ENCODE measurements at regions not wholly inside any gene's neighbourhood (a gene's known extent, or its start where the extent isn't known, plus 50 kb on each side); places are given as distances from the start of the nearest gene placed in this dataset.

DNA sequence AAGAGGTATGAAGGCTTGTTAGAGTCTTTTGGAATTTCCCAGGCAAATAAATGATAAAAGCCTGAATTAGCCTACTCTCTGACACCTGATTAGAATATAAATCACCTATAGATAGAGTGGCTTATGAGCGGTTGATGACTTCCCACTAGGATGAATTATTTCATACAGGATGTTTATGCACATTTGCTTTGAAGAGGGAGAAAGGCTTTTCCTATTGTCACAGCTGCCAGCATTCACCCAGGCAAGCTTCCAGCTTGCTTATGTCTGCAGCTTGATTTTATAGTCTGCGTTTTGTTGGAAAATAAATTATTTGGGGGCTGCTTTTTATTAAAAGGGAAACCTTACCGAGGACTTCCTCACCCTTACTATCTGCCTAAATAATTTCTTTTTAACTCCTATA is 51.3 kb upstream of the EIF2S2 start:
- DNase-seq = no peak

DNA sequence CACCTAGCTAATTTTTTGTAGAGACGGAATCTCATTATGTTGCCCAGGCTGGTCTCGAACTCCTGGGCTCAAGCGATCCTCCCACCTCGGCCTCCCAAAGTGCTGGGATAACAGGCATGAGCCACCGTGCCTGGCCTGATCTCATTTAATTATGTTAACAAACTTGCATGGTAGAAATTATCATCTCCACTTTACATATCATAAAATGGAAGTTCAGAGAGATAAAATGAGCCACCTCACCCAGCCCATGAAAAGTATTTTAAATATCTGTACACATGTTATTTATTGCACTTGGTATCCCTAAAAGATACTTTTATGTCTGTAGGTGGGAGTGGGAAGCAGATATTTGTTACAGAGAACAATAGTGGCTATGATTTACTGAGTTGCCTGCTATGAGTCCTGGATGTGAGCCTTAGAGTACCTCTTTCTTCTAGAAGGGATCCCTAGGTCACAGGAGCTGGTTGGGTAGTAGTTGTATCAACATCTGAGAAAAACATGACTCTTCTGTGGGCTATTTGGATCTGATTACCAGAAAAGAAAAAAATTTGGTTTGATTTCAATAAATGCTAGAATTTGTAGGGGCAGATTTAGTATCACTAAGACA is 52.4 kb upstream of the EIF2S2 start:
- no peak for DNase-seq

GRCh38 chr20:34165018-34165619 is 53.1 kb upstream of the EIF2S2 start:
- no peak for DNase-seq

- DNase-seq = no peak
Observed at GRCh38 chr20:34171640-34172039, 59.6 kb upstream of the EIF2S2 start.

DNA sequence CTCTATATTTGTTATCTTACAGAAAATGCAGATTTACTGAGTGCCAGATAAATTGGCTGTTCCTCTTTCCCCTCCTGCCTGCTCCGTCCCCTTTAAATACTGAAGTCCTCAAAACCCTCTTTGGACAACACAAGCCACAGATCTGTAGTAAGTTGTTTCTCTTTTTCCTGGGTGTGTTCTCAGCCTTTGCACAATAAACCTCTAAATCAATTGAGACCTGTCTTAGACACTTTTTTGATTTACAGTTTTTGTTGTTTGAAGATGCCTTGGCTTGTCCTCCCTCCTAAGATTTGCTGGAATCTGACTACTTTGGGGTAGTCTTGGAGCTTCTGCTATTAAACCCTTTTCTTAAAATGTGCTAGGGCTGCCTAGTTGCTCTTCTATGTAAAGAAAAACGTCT is 60.9 kb upstream of the EIF2S2 start:
- DNase-seq = no peak

- DNase-seq = no peak
Observed at GRCh38 chr20:34175079-34175478, 63.0 kb upstream of the EIF2S2 start.

DNA sequence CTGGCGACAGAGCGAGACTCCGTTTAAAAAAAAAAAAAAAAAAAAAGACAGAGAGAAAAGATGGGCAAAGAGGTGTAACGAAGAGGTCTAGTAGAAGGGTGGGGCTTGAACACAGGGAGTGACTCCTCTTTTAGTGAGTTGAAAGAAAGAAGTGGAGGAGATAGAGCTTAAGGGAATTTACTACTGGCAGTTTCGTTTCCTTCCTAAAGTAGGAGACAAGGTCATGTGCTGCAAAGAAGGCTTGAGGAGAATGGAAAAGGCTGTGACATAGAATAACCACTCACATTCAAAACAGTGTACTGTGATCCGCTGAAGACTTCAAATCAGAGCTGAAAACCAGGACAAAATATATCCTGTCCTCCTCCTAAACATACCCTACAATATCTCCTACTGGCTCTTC is 63.8 kb upstream of the EIF2S2 start:
- DNase-seq = no peak

GRCh38 chr20:34177052-34177451 is 64.2 kb upstream of the ASIP start:
- no peak for DNase-seq

DNA sequence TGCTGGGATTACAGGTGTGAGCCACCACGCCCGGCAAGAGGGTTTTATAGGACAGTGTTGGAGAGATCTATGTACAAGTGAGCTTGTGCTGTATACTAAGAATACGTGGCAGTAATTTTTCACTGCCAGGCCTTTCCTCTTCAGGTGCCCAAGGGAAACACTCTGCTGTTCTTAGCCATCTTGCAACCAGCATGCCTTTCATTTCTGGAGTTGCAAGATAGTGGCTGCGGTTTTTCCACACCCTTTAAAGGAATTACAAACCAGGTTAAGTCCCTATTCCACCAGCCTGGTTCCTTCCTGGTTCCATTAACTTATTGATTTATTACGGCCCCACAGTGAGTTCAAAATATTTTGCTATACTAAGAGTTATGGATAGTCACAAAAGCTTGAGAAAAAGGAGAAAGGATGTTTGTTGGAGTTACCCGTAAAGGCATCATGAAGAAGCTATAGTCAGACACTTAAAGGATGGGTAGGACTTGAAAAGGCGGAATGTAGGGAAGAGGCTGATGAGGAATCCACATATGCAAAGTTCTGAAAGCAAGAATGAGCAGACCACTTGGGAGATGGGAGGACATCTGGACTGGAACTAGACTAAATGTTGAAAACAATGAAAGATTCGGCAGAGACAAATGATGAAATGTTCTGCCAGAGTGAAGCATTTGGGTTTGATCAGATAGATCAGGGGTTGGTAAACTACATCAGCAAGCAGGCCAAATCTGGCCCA is 61.4 kb upstream of the ASIP start:
- DNase-seq = no peak

- DNase-seq = no peak
Observed at GRCh38 chr20:34180460-34181120, 60.6 kb upstream of the ASIP start.

- no peak for DNase-seq
Observed at GRCh38 chr20:34181484-34181883, 59.7 kb upstream of the ASIP start.

GRCh38 chr20:34185766-34186620 is 55.2 kb upstream of the ASIP start:
- DNase-seq = no peak

DNA sequence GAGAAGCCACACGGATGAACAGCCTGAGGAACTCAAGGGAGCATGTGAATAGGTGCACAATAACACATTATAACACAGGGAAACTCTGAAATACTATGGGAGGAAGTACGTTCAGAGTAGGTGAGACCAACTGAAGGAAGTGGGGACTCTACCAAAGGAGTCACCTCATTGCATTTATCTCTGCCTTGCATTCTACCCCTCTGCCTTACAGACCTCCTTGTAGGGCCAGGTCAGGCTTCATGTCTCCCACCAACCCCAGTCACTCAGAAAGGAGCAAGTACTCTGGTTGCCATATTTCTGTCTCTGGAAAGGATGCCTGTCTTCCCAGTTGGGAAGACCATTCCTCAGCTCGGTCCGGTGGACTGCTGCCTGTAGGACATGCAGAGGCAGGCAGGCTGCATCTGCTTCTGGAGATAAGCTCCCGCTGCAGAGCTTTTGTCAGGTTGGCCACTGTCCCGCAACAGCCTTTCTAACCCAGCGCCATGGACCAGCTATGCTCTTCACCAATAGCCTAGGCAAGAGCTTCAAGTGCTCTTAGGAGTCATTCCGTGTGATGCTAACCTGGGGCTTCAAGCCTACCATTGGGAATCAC is 51.6 kb upstream of the ASIP start:
- no peak for DNase-seq

DNA sequence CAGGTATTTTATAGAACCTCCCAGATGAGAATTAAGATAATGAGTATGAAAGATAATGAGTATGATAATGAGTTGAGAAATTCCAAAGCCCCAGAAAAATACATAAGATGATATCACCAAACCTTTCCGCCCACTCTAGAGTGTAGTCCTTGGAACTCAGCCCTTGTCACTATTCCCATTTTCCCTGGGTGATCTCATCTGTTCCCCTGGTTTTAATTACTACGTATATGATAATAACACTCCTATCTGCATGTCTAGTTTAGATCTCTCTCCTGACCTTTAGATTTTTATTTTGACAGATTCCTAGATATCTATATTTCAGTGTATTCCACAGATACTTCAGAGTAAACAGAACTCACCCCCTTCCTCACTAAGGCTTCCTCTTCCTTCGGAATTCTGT is 51.0 kb upstream of the ASIP start:
- no peak for DNase-seq

DNA sequence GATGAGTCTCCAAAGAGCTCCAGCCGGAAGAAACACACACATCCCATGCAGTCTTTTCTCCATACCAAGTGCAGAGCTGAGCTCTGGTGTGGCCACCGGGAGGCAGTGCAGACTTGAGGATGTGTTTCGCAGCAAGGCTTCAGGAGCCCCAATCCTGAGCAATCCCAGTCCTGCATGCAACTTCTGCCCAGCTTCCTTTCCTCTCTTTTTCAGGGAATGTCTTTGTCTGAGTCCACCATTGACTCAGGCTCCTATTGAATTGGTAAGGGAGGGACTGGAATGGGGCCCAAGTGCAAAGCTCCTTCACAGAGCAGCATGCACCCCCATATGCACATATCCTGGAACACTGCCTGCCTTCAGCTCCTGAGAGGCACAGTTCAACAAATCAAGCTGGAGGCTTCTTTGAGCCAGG is 50.5 kb upstream of the ASIP start:
- peak; percentile 79 for DNase-seq
